T-helper 1 cell treated with Interleukin-12 subunit alpha and Interleukin-12 subunit beta and Interleukin-4 antibody, amounts not matched to agents 30 μg/mL and 1 μg/mL, for 36 hours (primary cell): ENCODE measurements at regions not wholly inside any gene's neighbourhood (a gene's known extent, or its start where the extent isn't known, plus 50 kb on each side); places are given as distances from the start of the nearest gene placed in this dataset.
"Not testable (repeated sequence)": the region's sequence is repeated elsewhere in the genome, so short reads cannot be mapped to it uniquely, and the experiment has no call there.

Experiments
- H3K27ac Mint-ChIP-seq: one replicate; pipeline ENCODE4 v1.8.0; 2021; ENCODE audit warnings: mild to moderate bottlenecking, mixed read lengths
- H3K27me3 Mint-ChIP-seq: one replicate; pipeline ENCODE4 v1.8.0; 2021; ENCODE audit warnings: low read depth, mixed read lengths
- H3K36me3 Mint-ChIP-seq: one replicate; pipeline ENCODE4 v1.8.0; 2021; ENCODE audit warnings: low read depth, mixed read lengths
- H3K4me1 Mint-ChIP-seq: one replicate; pipeline ENCODE4 v1.8.0; 2021; ENCODE audit warnings: low read depth, mixed read lengths
- H3K4me3 Mint-ChIP-seq: one replicate; pipeline ENCODE4 v1.8.0; 2021; ENCODE audit warnings: mild to moderate bottlenecking, moderate library complexity, mixed read lengths
- H3K9me3 Mint-ChIP-seq: one replicate; pipeline ENCODE4 v1.8.0; 2021; ENCODE audit warnings: mixed read lengths

- Mint-ChIP-seq H3K4me3 (no peak overlapping the region), H3K36me3 (no peaks in the 10 kb centered on the region), H3K27ac (no peak overlapping the region), H3K9me3 (no peaks in the 10 kb centered on the region), H3K27me3 (no peaks in the 10 kb centered on the region), H3K4me1 (no peaks in the 10 kb centered on the region)
Measured at GRCh38 chr5:162664846-162665245, 597.3 kb downstream of the GABRG2 start.

GRCh38 chr5:162668926-162669325, 601.4 kb downstream of the GABRG2 start:
- Mint-ChIP-seq H3K27me3 (no peaks in the 10 kb centered on the region), H3K4me1 (no peaks in the 10 kb centered on the region)

GRCh38 chr5:162672061-162672460, 604.5 kb downstream of the GABRG2 start:
- peaks cover 7% of the 10 kb centered on the region for H3K9me3 Mint-ChIP-seq
- no peak overlapping the region for H3K4me3 Mint-ChIP-seq
- H3K27ac Mint-ChIP-seq: no peak overlapping the region
- no peaks in the 10 kb centered on the region for H3K4me1 Mint-ChIP-seq
- no peaks in the 10 kb centered on the region for H3K36me3 Mint-ChIP-seq
- no peaks in the 10 kb centered on the region for H3K27me3 Mint-ChIP-seq

More at GRCh38 chr5:162668926-162669325, 601.4 kb downstream of the GABRG2 start:
- Mint-ChIP-seq H3K9me3 (no peaks in the 10 kb centered on the region), H3K4me3 (no peak overlapping the region), H3K27ac (no peak overlapping the region), H3K36me3 (no peaks in the 10 kb centered on the region)

DNA sequence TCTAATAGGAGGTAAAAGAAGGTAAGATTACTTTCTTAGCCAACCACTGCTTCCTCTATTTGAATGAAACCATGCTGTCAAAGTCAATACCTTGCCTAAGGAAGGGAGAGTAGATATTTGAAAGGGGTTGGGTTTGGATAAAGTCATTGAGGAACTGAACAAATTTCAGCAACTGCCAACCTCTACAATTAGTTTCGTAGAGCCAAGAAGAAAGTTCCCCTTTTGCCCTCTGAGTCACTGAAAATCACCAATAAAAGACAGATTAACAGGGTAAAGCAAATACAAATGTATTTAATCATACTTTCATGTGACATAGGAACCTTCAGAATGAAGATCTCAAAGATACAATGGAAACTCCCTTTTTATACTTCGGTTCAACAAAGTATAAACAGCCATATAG, 615.7 kb downstream of the GABRG2 start:
- Mint-ChIP-seq H3K9me3 (peaks cover 12% of the 10 kb centered on the region), H3K36me3 (no peaks in the 10 kb centered on the region), H3K4me1 (no peaks in the 10 kb centered on the region), H3K27me3 (no peaks in the 10 kb centered on the region), H3K4me3 (no peak overlapping the region), H3K27ac (no peak overlapping the region)

DNA sequence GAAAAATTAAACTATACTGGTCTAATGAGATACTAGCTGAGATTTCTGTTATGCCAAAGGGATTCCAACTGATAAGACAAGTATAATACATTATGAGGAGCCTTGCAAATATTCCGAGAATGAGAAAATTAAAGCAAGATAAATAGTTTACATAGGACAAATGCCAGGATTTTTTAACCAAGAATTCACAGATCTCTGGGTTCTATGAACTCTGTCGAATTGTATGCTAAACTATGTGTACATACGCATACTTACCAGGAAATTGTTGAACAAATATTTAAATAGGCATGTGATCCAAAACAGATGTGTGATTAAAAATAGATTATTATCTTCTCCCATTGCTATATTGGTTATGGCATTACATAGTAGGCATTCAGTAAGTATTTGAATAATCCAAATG, 616.6 kb downstream of the GABRG2 start:
- no peak overlapping the region for H3K4me3 Mint-ChIP-seq
- H3K4me1 Mint-ChIP-seq: no peaks in the 10 kb centered on the region
- no peaks in the 10 kb centered on the region for H3K36me3 Mint-ChIP-seq
- H3K27me3 Mint-ChIP-seq: no peaks in the 10 kb centered on the region
- H3K27ac Mint-ChIP-seq: no peak overlapping the region
- peaks cover 12% of the 10 kb centered on the region for H3K9me3 Mint-ChIP-seq

DNA sequence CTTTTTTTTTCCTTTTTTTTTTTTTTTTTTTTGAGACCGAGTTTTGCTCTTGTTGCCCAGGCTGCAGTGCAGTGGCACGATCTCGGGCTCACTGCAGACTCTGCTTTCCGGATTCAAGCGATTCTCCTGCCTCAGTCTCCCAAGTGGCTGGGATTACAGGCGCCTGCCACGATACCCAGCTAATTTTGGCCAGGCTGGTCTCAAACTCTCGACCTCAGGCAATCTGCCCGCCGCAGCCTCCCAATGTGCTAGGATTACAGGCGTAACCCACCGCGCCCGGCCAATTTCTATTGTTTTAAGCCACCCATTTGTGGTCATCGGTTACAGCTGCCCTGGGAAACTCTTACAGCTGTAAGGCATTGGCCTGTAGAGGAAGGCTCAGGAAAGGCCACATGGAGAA, 617.7 kb downstream of the GABRG2 start:
- no peaks in the 10 kb centered on the region for H3K27me3 Mint-ChIP-seq

DNA sequence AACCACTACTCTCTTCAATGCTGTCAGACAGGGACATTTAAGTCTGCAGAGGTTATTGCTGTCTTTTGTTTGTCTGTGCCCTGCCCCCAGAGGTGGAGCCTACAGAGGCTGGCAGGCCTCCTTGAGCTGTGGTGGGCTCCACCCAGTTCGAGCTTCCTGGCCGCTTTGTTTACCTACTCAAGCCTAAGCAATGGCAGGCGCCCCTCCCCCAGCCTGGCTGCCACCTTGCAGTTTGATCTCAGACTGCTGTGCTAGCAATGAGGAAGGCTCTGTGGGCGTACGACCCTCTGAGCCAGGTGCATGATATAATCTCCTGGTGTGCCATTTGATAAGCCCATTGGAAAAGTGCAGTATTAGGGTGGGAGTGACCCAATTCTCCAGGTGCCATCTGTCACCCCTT, 628.7 kb downstream of the GABRG2 start:
- not testable (repeated sequence) for H3K27ac Mint-ChIP-seq, H3K4me1 Mint-ChIP-seq, H3K27me3 Mint-ChIP-seq, H3K4me3 Mint-ChIP-seq, H3K36me3 Mint-ChIP-seq
- H3K9me3 Mint-ChIP-seq: peaks cover 13% of the 10 kb centered on the region

More for the DNA sequence above, 617.7 kb downstream of the GABRG2 start:
- Mint-ChIP-seq H3K9me3 (peaks cover 12% of the 10 kb centered on the region), H3K27ac (no peak overlapping the region), H3K4me3 (no peak overlapping the region), H3K4me1 (no peaks in the 10 kb centered on the region), H3K36me3 (no peaks in the 10 kb centered on the region)

- peaks cover 13% of the 10 kb centered on the region for H3K9me3 Mint-ChIP-seq
- no peaks in the 10 kb centered on the region for H3K27me3 Mint-ChIP-seq
- no peak overlapping the region for H3K27ac Mint-ChIP-seq
- H3K4me1 Mint-ChIP-seq: no peaks in the 10 kb centered on the region
- H3K4me3 Mint-ChIP-seq: no peak overlapping the region
- no peaks in the 10 kb centered on the region for H3K36me3 Mint-ChIP-seq
Measured at GRCh38 chr5:162699361-162699760, 631.8 kb downstream of the GABRG2 start.

GRCh38 chr5:162703914-162704313, 636.3 kb downstream of the GABRG2 start:
- no peaks in the 10 kb centered on the region for H3K36me3 Mint-ChIP-seq
- no peak overlapping the region for H3K27ac Mint-ChIP-seq
- H3K4me3 Mint-ChIP-seq: no peak overlapping the region

GRCh38 chr5:162711244-162711643, 643.7 kb downstream of the GABRG2 start:
- peaks cover 3% of the 10 kb centered on the region for H3K9me3 Mint-ChIP-seq
- no peak overlapping the region for H3K27ac Mint-ChIP-seq
- H3K4me3 Mint-ChIP-seq: no peak overlapping the region
- no peaks in the 10 kb centered on the region for H3K36me3 Mint-ChIP-seq
- no peaks in the 10 kb centered on the region for H3K27me3 Mint-ChIP-seq
- no peaks in the 10 kb centered on the region for H3K4me1 Mint-ChIP-seq

More at GRCh38 chr5:162703914-162704313, 636.3 kb downstream of the GABRG2 start:
- H3K4me1 Mint-ChIP-seq: no peaks in the 10 kb centered on the region
- H3K9me3 Mint-ChIP-seq: peaks cover 4% of the 10 kb centered on the region
- H3K27me3 Mint-ChIP-seq: no peaks in the 10 kb centered on the region

DNA sequence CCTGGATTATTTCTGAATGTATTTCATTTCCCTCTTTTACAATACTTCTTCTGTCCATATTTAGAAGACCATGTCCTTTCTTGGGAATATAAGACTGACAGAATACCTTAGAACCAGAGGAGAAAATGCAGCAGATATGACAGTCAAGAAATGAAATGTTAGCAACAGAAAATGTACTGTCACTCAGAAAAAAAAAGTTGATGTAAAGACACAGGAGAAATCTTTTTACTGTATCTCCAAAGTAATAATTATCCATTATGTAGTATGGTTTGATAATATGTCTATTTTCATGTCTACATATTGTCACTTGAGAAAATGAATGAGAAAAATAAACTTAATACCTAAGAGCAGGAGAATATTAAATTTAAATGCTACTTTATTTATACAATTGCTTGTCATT, 652.1 kb downstream of the GABRG2 start:
- Mint-ChIP-seq H3K9me3 (peaks cover 23% of the 10 kb centered on the region), H3K36me3 (no peaks in the 10 kb centered on the region), H3K27ac (no peak overlapping the region), H3K27me3 (no peaks in the 10 kb centered on the region), H3K4me1 (no peaks in the 10 kb centered on the region), H3K4me3 (no peak overlapping the region)

GRCh38 chr5:162721125-162721524, 653.6 kb downstream of the GABRG2 start:
- Mint-ChIP-seq H3K4me1 (no peaks in the 10 kb centered on the region), H3K27me3 (no peaks in the 10 kb centered on the region), H3K9me3 (peaks cover 27% of the 10 kb centered on the region), H3K27ac (no peak overlapping the region), H3K4me3 (no peak overlapping the region), H3K36me3 (no peaks in the 10 kb centered on the region)

DNA sequence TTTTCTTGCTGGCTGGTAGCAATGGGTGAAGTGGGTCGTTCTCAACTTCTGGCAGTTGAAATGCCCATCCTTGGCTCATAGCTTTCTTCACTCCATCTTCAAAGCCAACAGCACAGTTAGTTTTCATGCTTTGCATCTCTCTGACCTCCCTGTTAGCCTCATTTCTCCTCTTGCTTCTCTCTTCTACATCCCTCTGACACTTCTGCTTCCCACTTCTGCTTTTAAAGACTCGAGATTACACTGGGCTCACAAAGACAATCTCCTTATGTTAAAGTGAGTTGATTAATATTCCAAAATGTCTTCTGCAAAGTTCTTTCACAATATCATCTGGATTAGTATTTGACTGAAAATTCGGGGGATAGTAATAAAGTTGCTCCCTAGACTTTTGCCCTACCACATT, 684.8 kb upstream of the CCNG1 start:
- Mint-ChIP-seq H3K27me3 (no peaks in the 10 kb centered on the region), H3K27ac (no peak overlapping the region), H3K4me1 (no peaks in the 10 kb centered on the region), H3K9me3 (peaks cover 15% of the 10 kb centered on the region), H3K36me3 (no peaks in the 10 kb centered on the region), H3K4me3 (no peak overlapping the region)

DNA sequence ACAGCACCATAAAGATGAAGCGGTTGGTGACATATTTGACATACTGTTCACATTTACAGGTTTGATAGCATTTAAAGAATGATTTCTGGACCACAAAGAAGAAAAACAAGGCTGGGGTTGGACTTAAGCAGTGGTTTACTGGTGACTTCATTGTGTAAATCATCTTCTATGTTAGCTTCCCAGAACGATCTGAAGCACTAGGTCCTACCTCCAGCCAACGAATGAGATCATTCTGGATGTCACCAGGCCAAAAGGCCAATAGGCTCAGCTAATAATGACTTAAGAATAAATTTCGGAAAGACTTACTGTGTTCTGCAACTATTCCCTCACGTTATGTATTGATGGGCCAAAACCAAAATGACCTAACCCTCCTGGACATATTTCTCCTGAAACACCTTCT, 675.3 kb upstream of the CCNG1 start:
- Mint-ChIP-seq H3K4me3 (no peak overlapping the region), H3K36me3 (no peaks in the 10 kb centered on the region), H3K9me3 (peaks cover 19% of the 10 kb centered on the region), H3K4me1 (no peaks in the 10 kb centered on the region), H3K27ac (no peak overlapping the region), H3K27me3 (no peaks in the 10 kb centered on the region)

DNA sequence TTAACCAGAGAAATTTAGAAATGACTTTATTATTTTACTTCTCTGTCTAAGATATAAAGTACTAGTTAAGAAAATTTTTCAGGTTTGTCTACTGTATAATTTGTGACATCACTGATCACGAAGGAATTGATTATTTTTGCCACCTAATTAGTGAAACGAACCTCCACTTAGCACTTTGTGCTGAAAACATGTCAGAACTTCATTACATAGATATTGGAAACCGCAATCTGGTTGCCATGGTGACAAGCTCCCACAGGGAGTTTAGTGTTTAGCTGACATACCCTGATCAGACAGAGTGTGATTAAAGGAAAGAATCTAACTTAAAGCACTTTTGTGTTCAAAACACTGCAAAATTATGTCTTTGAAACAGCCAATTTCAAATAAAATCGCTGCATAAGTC, 668.4 kb upstream of the CCNG1 start:
- H3K36me3 Mint-ChIP-seq: no peaks in the 10 kb centered on the region
- H3K27ac Mint-ChIP-seq: no peak overlapping the region
- H3K4me1 Mint-ChIP-seq: no peaks in the 10 kb centered on the region
- H3K27me3 Mint-ChIP-seq: no peaks in the 10 kb centered on the region
- H3K9me3 Mint-ChIP-seq: peaks cover 6% of the 10 kb centered on the region
- no peak overlapping the region for H3K4me3 Mint-ChIP-seq

DNA sequence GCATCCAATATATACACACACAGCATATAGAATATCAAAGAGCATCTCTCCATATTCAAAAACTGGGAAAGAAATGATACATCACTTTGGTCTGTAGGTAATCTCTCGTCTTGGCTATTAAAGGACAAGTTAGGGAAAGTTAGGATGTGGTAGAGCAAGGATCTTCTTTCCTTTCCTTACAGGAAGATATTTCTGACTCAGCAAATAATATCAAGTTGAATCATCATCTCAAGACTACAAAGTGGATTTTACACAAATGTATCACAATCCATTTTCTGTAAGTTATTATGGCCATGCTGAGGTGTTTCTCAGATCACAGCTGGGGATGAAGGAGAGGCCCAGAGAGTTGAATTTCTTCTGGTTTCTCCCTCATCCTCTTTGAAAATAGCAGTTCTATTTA, 651.7 kb upstream of the CCNG1 start:
- no peak overlapping the region for H3K27ac Mint-ChIP-seq
- no peaks in the 10 kb centered on the region for H3K36me3 Mint-ChIP-seq
- H3K4me3 Mint-ChIP-seq: no peak overlapping the region
- H3K4me1 Mint-ChIP-seq: no peaks in the 10 kb centered on the region
- H3K9me3 Mint-ChIP-seq: peaks cover 14% of the 10 kb centered on the region
- no peaks in the 10 kb centered on the region for H3K27me3 Mint-ChIP-seq
